ENCODE measurements at regions not wholly inside any gene's neighbourhood (a gene's known extent, or its start where the extent isn't known, plus 50 kb on each side); places are given as distances from the start of the nearest gene placed in this dataset.
A peak's percentile ranks its signal among the peaks of the same experiment; 100 is the strongest.

GRCh38 chr3:153617463-153617862 is 455.4 kb downstream of the RAP2B start:
- no peak overlapping the region for H3K4me3 ChIP-seq
- H3K4me2 ChIP-seq: no peak overlapping the region
- TF ChIP-seq Cebpa-rat (IDR thresholded peaks at IDR 0.05): no peak
- no peaks in the 10 kb centered on the region for H3K36me3 ChIP-seq
- H3K4me1 ChIP-seq: peaks cover 9% of the 10 kb centered on the region
- H4K20me1 ChIP-seq: no peaks in the 10 kb centered on the region
- H3K27me3 ChIP-seq: no peaks in the 10 kb centered on the region
- H3K9ac ChIP-seq: no peak overlapping the region
- no peaks in the 10 kb centered on the region for H3K9me3 ChIP-seq
- no peak overlapping the region for H3K27ac ChIP-seq

- Histone ChIP-seq H3K27me3 (no peaks in the 10 kb centered on the region), H3K9me3 (no peaks in the 10 kb centered on the region), H3K4me1 (peaks cover 13% of the 10 kb centered on the region), H4K20me1 (no peaks in the 10 kb centered on the region), H3K27ac (no peak overlapping the region), H3K4me3 (no peak overlapping the region), H3K36me3 (no peaks in the 10 kb centered on the region), H3K9ac (no peak overlapping the region), H3K4me2 (no peak overlapping the region)
- no peak for TF ChIP-seq Cebpa-rat (IDR thresholded peaks at IDR 0.05)
These were observed 456.1 kb downstream of the RAP2B start for GRCh38 chr3:153618176-153618575.

GRCh38 chr3:153619268-153619667 is 457.2 kb downstream of the RAP2B start:
- Histone ChIP-seq H3K4me2 (no peak overlapping the region), H3K27ac (no peak overlapping the region), H3K27me3 (no peaks in the 10 kb centered on the region), H3K9ac (no peak overlapping the region), H3K4me1 (peaks cover 18% of the 10 kb centered on the region), H3K9me3 (no peaks in the 10 kb centered on the region), H4K20me1 (no peaks in the 10 kb centered on the region), H3K4me3 (no peak overlapping the region), H3K36me3 (no peaks in the 10 kb centered on the region)
- no peak for TF ChIP-seq Cebpa-rat (IDR thresholded peaks at IDR 0.05)

- no peaks in the 10 kb centered on the region for H3K27me3 ChIP-seq
- H3K4me2 ChIP-seq: peak overlapping the region; percentile 46
- peaks cover 21% of the 10 kb centered on the region for H3K4me1 ChIP-seq
- no peak for TF ChIP-seq Cebpa-rat (IDR thresholded peaks at IDR 0.05)
- H3K9me3 ChIP-seq: no peaks in the 10 kb centered on the region
- H3K4me3 ChIP-seq: no peak overlapping the region
- no peaks in the 10 kb centered on the region for H4K20me1 ChIP-seq
- H3K36me3 ChIP-seq: no peaks in the 10 kb centered on the region
- no peak overlapping the region for H3K27ac ChIP-seq
- no peak overlapping the region for H3K9ac ChIP-seq
These were observed 459.9 kb downstream of the RAP2B start for GRCh38 chr3:153621953-153622352.

- Histone ChIP-seq H3K4me2 (peak overlapping the region; percentile 13), H4K20me1 (no peaks in the 10 kb centered on the region), H3K9me3 (no peaks in the 10 kb centered on the region), H3K4me3 (no peak overlapping the region), H3K9ac (no peak overlapping the region), H3K4me1 (peaks cover 26% of the 10 kb centered on the region), H3K27ac (no peak overlapping the region), H3K27me3 (no peaks in the 10 kb centered on the region), H3K36me3 (no peaks in the 10 kb centered on the region)
- TF ChIP-seq Cebpa-rat (IDR thresholded peaks at IDR 0.05): no peak
These were observed 461.8 kb downstream of the RAP2B start for GRCh38 chr3:153623834-153624233.

GRCh38 chr3:153624310-153625030 is 462.4 kb downstream of the RAP2B start:
- no peak overlapping the region for H3K27ac ChIP-seq
- no peaks in the 10 kb centered on the region for H3K9me3 ChIP-seq
- no peaks in the 10 kb centered on the region for H4K20me1 ChIP-seq
- peak overlapping the region; percentile 13 for H3K4me2 ChIP-seq
- H3K36me3 ChIP-seq: no peaks in the 10 kb centered on the region
- H3K4me3 ChIP-seq: no peak overlapping the region
- peaks cover 29% of the 10 kb centered on the region for H3K4me1 ChIP-seq
- no peak for TF ChIP-seq Cebpa-rat (IDR thresholded peaks at IDR 0.05)
- no peaks in the 10 kb centered on the region for H3K27me3 ChIP-seq
- no peak overlapping the region for H3K9ac ChIP-seq

GRCh38 chr3:153625506-153625905 is 463.5 kb downstream of the RAP2B start:
- Histone ChIP-seq H3K36me3 (no peaks in the 10 kb centered on the region), H3K4me1 (peaks cover 29% of the 10 kb centered on the region), H3K4me2 (no peak overlapping the region), H3K27ac (no peak overlapping the region), H3K4me3 (no peak overlapping the region), H4K20me1 (no peaks in the 10 kb centered on the region), H3K9me3 (no peaks in the 10 kb centered on the region), H3K27me3 (no peaks in the 10 kb centered on the region), H3K9ac (no peak overlapping the region)
- TF ChIP-seq Cebpa-rat (IDR thresholded peaks at IDR 0.05): no peak

- no peak overlapping the region for H3K9ac ChIP-seq
- H3K4me2 ChIP-seq: no peak overlapping the region
- H4K20me1 ChIP-seq: no peaks in the 10 kb centered on the region
- peaks cover 29% of the 10 kb centered on the region for H3K4me1 ChIP-seq
- H3K27me3 ChIP-seq: no peaks in the 10 kb centered on the region
- H3K27ac ChIP-seq: no peak overlapping the region
- no peak overlapping the region for H3K4me3 ChIP-seq
- no peak for TF ChIP-seq Cebpa-rat (IDR thresholded peaks at IDR 0.05)
- H3K9me3 ChIP-seq: no peaks in the 10 kb centered on the region
- no peaks in the 10 kb centered on the region for H3K36me3 ChIP-seq
These were observed 464.1 kb downstream of the RAP2B start for GRCh38 chr3:153626158-153626557.

GRCh38 chr3:153628591-153628990 is 466.6 kb downstream of the RAP2B start:
- no peak overlapping the region for H3K9ac ChIP-seq

GRCh38 chr3:153629148-153629547 is 467.1 kb downstream of the RAP2B start:
- Histone ChIP-seq H3K36me3 (no peaks in the 10 kb centered on the region), H3K4me2 (no peak overlapping the region), H3K4me3 (no peak overlapping the region), H4K20me1 (no peaks in the 10 kb centered on the region), H3K9ac (no peak overlapping the region), H3K27me3 (no peaks in the 10 kb centered on the region), H3K27ac (no peak overlapping the region), H3K4me1 (peaks cover 12% of the 10 kb centered on the region), H3K9me3 (no peaks in the 10 kb centered on the region)
- no peak for TF ChIP-seq Cebpa-rat (IDR thresholded peaks at IDR 0.05)

More at GRCh38 chr3:153628591-153628990, 466.6 kb downstream of the RAP2B start:
- Histone ChIP-seq H3K27me3 (no peaks in the 10 kb centered on the region), H4K20me1 (no peaks in the 10 kb centered on the region), H3K4me2 (peak overlapping the region; percentile 36; the same call in 1 of the 2 replicates), H3K36me3 (no peaks in the 10 kb centered on the region), H3K4me1 (peaks cover 16% of the 10 kb centered on the region), H3K9me3 (no peaks in the 10 kb centered on the region), H3K27ac (no peak overlapping the region), H3K4me3 (no peak overlapping the region)
- no peak for TF ChIP-seq Cebpa-rat (IDR thresholded peaks at IDR 0.05)

Data from BLaER1 (cell line).